ENCODE measurements at regions not wholly inside any gene's neighbourhood (a gene's known extent, or its start where the extent isn't known, plus 50 kb on each side); places are given as distances from the start of the nearest gene placed in this dataset.

GRCh38 chr14:30292541-30292940, 266.4 kb upstream of the G2E3 start:
- TF ChIP-seq RFX5 (IDR thresholded peaks at IDR 0.05; ENCODE audit: low read length) (no peak), SMC3 (IDR thresholded peaks at IDR 0.05; ENCODE audit: low read depth, low read length) (no peak)

Measured in SK-N-SH (cell line).